Neural progenitor cell (in vitro differentiated cells): ENCODE measurements at regions not wholly inside any gene's neighbourhood (a gene's known extent, or its start where the extent isn't known, plus 50 kb on each side); places are given as distances from the start of the nearest gene placed in this dataset.

Experiments used
- EZH2 ChIP-seq: fragments of 200-600 bp; sonication (generic); IDR thresholded peaks from 2 replicates; pipeline ENCODE4 v1.6.1; 2017; ENCODE audit warnings: antibody characterized with exemption, mild to moderate bottlenecking, moderate library complexity
- EZH2phosphoT487 ChIP-seq: fragments of 200-600 bp; sonication (generic); IDR thresholded peaks from 2 replicates; pipeline ENCODE4 v1.6.1; 2017; ENCODE audit warnings: antibody characterized with exemption
- TF ChIP-seq, protein P1 (sequence below): fragments of 200-600 bp; sonication (generic); IDR thresholded peaks from 2 replicates; pipeline ENCODE4 v1.5.1; 2017; ENCODE audit warnings: antibody characterized with exemption, mild to moderate bottlenecking

DNA sequence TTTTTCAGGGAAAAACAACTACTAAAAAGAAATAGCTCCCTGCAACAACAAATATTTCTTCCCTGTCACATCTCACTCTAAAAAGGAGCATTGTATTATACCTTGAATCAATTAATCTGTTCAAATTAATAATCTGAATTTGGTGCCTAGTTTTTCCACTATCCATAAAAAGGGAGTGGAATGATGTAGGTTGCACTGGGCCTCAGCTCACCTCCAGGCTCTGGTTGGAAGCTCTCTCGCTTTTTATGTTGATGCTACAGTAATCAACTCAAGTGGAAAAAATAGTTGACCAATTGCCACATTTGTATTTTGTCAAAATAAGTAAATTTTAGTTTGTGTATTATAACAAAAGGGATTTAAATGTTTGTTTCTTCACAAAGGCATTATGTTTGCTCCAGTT is 126.1 kb downstream of the MAD2L1 start:
- TF ChIP-seq, protein P1, sequence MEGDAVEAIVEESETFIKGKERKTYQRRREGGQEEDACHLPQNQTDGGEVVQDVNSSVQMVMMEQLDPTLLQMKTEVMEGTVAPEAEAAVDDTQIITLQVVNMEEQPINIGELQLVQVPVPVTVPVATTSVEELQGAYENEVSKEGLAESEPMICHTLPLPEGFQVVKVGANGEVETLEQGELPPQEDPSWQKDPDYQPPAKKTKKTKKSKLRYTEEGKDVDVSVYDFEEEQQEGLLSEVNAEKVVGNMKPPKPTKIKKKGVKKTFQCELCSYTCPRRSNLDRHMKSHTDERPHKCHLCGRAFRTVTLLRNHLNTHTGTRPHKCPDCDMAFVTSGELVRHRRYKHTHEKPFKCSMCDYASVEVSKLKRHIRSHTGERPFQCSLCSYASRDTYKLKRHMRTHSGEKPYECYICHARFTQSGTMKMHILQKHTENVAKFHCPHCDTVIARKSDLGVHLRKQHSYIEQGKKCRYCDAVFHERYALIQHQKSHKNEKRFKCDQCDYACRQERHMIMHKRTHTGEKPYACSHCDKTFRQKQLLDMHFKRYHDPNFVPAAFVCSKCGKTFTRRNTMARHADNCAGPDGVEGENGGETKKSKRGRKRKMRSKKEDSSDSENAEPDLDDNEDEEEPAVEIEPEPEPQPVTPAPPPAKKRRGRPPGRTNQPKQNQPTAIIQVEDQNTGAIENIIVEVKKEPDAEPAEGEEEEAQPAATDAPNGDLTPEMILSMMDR: no peak
- TF ChIP-seq EZH2 (no peak), EZH2phosphoT487 (no peak)
